GM12891 (cell line): ENCODE measurements at regions not wholly inside any gene's neighbourhood (a gene's known extent, or its start where the extent isn't known, plus 50 kb on each side); places are given as distances from the start of the nearest gene placed in this dataset.

Experiments used
- DNase-seq: peaks from one replicate; pipeline ENCODE4 v3.0.0; 2011; ENCODE audit warnings: low spot score; ENCODE audit not compliant: insufficient read length
- FAIRE-seq: peaks from 2 replicates; lab custom pipeline; 2011; peaks lifted over from hg19 to GRCh38; lab: Jason Lieb, UNC
- PAX5 ChIP-seq: IDR thresholded peaks from 2 replicates; pipeline ENCODE4 v1.6.1; 2011; ENCODE audit warnings: low read length, moderate library complexity, mild to moderate bottlenecking; ENCODE audit not compliant: insufficient read depth, severe bottlenecking
- POLR2A ChIP-seq: IDR thresholded peaks from 2 replicates; pipeline ENCODE4 v1.6.1; 2011; ENCODE audit warnings: low read depth, low read length, control low read depth
- POLR2AphosphoS5 ChIP-seq: IDR thresholded peaks from 2 replicates; pipeline ENCODE4 v1.6.1; 2011; ENCODE audit warnings: low read depth, low read length, control low read depth
- POU2F2 ChIP-seq: IDR thresholded peaks from 2 replicates; pipeline ENCODE4 v1.6.1; 2011; ENCODE audit warnings: low read depth, mild to moderate bottlenecking, control low read depth, low read length, moderate library complexity
- SPI1 ChIP-seq: IDR thresholded peaks from 2 replicates; pipeline ENCODE4 v1.6.1; 2011; ENCODE audit warnings: low read depth, low read length, control low read depth
- TAF1 ChIP-seq: IDR thresholded peaks from 2 replicates; pipeline ENCODE4 v1.6.1; 2011; ENCODE audit warnings: low read depth, low read length, control low read depth

DNA sequence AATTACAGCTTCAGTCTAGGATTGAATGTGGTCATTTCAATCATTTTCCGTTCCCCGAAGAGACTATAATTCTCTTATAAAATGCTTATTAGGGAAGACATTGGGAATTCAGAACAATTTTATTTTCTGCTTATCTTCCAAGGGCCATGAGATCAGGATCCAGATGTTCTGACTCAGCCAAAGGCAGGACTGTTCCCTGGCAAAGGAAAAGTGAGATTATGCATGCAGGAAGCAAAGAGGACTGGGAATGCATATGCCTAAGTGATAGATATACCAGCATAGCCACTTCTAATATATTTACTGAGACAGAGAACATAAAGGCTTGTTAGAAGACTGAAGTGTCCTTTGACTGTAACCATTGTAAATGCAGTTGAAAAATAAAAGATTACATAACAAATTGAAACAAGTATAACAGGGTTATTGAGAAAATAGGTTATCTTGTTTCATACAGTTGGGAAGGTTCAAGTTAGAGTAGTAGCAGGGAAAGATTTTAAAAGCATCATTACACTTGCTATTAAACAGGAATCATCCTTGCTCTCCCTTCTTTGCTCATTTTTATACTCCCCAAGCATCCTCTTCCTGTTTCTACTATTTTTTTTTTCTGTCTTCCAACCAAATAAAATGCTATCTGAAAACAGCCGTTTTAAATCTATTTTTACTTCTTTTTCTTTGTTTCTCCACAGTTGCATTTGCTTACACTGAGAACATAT is 439.6 kb upstream of the ADAMTS5 start:
- TF ChIP-seq POU2F2 (no peak), SPI1 (no peak)
- DNase-seq (no peak), FAIRE-seq (no peak)

GRCh38 chr21:27403011-27403410 is 436.1 kb upstream of the ADAMTS5 start:
- DNase-seq, result no peak
- TF ChIP-seq POLR2A (no peak), POLR2AphosphoS5 (no peak), POU2F2 (no peak), TAF1 (no peak), SPI1 (no peak), PAX5 (no peak)
- no peak for FAIRE-seq

GRCh38 chr21:27400045-27400444 is 433.2 kb upstream of the ADAMTS5 start:
- no peak for TF ChIP-seq POLR2A
- no peak for TF ChIP-seq SPI1
- TF ChIP-seq PAX5, result no peak
- no peak for TF ChIP-seq POU2F2
- no peak for TF ChIP-seq POLR2AphosphoS5
- TF ChIP-seq TAF1, result no peak
- no peak for FAIRE-seq
- DNase-seq, result no peak

DNA sequence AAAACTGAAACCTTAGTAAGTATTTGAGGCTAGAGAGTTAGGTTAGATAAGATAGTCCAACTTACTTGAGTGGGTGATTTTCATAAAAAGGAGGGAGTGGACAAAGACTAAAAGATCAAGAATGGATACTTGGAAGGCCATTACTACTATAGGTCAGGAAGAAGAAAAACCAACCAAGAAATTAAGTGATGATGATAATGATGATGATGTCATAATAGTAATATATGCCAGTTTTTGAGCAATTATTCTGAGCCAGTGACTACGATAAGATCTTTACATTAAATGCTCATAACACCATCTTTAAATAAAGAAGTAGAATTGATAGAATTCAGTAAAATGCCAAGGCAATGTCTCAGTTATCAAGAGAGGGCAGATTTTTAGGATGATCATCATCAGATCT is 430.7 kb upstream of the ADAMTS5 start:
- DNase-seq, result no peak
- TF ChIP-seq PAX5 (no peak), POU2F2 (no peak), POLR2A (no peak), POLR2AphosphoS5 (no peak), SPI1 (no peak), TAF1 (no peak)
- no peak for FAIRE-seq

DNA sequence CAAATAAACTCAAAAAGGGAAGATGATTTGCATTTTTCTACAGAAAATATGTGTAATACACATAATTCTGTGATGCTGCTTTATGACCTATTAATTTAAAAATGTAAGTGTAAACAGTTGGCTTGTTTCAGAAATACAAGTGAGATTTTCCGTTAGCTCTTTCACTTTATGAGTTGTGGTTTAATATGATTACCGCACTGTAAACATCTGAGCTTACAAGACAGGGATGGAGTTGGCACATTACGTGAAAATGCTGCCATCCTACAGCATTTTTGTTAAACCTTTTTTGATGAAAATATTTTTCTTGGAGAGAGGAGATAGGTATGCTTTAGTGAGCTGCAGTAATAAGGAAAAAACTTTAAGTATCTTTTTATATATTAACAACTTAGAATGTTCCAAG is 426.8 kb upstream of the ADAMTS5 start:
- TF ChIP-seq PAX5, result no peak
- no peak for TF ChIP-seq POLR2AphosphoS5
- TF ChIP-seq SPI1, result no peak
- no peak for TF ChIP-seq TAF1
- TF ChIP-seq POU2F2, result no peak
- no peak for TF ChIP-seq POLR2A
- DNase-seq (no peak), FAIRE-seq (no peak)

GRCh38 chr21:27391990-27392389 is 425.1 kb upstream of the ADAMTS5 start:
- DNase-seq (no peak), FAIRE-seq (no peak)
- TF ChIP-seq SPI1, result no peak
- no peak for TF ChIP-seq TAF1
- no peak for TF ChIP-seq POU2F2
- TF ChIP-seq PAX5, result no peak
- no peak for TF ChIP-seq POLR2A
- TF ChIP-seq POLR2AphosphoS5, result no peak

DNA sequence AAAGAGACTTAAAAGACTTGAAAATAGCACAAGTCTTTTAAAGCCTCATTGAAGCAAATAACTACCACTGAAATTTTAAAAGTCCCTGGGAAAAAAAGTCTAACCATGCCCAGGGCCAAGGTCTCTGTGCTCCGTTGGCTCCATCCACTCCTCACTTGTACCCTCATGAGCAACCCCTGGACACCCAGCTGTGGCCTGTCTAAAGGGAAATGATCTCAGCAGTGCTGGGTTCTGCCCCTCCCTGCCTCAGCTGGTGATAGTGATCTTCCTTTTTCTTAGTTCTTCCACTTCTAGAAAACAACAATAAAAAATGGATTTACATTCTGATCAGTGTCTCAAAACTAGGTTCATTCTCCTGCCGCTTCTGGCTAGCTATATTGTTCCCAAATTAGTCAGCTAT is 423.5 kb upstream of the ADAMTS5 start:
- TF ChIP-seq POLR2AphosphoS5, result no peak
- TF ChIP-seq SPI1, result no peak
- TF ChIP-seq TAF1, result no peak
- no peak for TF ChIP-seq PAX5
- TF ChIP-seq POU2F2, result no peak
- TF ChIP-seq POLR2A, result no peak
- DNase-seq, result no peak
- no peak for FAIRE-seq

DNA sequence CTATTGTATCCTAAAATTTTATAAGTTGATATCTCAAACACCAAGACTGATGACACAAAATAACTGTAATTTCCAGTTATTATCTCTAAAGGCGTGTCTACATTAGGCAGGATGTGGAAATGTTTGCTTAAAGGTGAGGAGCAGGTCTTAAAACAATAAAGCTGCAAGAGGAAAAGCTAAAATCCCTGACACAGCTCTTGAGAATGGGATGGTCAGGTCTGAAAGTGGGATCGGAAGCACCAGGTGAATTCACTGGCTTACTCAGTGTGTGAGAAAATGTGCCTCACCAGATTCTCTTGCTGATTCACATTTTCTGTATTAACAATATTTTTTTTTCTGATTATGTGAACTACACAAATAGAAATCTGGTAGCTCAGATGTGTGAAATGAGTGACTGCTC is 421.9 kb upstream of the ADAMTS5 start:
- no peak for TF ChIP-seq TAF1
- TF ChIP-seq POU2F2, result no peak
- no peak for TF ChIP-seq POLR2AphosphoS5
- TF ChIP-seq SPI1, result no peak
- TF ChIP-seq POLR2A, result no peak
- no peak for TF ChIP-seq PAX5
- DNase-seq (no peak), FAIRE-seq (no peak)

DNA sequence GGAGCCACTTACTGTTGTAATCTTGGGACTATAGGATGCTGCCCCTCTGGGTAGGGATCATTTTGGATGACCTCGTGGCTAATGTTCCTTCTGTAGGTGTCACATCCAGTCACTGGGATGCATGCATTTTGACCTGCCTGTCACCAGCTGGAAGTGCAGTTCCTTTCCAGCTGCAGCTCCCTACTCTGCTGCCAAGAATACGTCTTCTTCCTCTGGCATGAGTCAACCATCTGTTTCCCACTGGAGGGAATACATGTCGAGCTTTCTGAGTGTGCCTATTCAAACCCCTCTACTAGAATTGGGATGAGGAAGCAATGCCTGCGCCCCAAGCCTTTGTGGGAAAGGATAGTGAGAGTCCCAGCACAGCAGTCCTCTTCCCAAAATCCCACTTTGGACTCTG is 415.5 kb upstream of the ADAMTS5 start:
- DNase-seq, result no peak
- TF ChIP-seq POLR2AphosphoS5 (no peak), POU2F2 (no peak), PAX5 (no peak), POLR2A (no peak), TAF1 (no peak)
- FAIRE-seq, result no peak

DNA sequence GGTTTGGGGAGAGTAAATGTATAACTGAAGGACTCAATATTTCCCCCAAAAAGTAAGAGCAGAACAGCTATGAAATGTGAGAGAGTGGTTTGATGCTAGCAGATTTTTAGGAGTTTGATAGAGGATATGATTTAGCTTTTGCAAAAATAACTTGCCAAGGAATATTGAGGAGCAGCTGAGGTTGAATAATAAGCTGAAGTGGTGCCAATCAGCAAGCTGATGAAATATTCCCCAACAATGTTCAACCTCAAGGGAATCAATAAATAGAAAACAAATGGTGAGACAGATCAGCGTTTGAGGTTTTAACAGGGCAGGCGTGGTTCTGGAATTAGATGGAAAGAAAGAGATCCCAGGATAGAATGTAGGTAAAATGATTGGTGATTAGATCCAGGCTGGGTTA is 413.4 kb upstream of the ADAMTS5 start:
- TF ChIP-seq POLR2AphosphoS5 (no peak), POLR2A (no peak), PAX5 (no peak), TAF1 (no peak), SPI1 (no peak), POU2F2 (no peak)
- DNase-seq (no peak), FAIRE-seq (no peak)
